OCI-M1 (cell line): ENCODE measurements at regions not wholly inside any gene's neighbourhood (a gene's known extent, or its start where the extent isn't known, plus 50 kb on each side); places are given as distances from the start of the nearest gene placed in this dataset.
"Not testable (repeated sequence)": the region's sequence is repeated elsewhere in the genome, so short reads cannot be mapped to it uniquely, and the experiment has no call there.

ENCODE experiments used
- DNase-seq: peaks from one replicate; lab custom pipeline; 2025; lab: John Stamatoyannopoulos, UW

GRCh38 chr5:112112346-112112745, 306.7 kb downstream of the EPB41L4A start:
- DNase-seq = no peak

DNA sequence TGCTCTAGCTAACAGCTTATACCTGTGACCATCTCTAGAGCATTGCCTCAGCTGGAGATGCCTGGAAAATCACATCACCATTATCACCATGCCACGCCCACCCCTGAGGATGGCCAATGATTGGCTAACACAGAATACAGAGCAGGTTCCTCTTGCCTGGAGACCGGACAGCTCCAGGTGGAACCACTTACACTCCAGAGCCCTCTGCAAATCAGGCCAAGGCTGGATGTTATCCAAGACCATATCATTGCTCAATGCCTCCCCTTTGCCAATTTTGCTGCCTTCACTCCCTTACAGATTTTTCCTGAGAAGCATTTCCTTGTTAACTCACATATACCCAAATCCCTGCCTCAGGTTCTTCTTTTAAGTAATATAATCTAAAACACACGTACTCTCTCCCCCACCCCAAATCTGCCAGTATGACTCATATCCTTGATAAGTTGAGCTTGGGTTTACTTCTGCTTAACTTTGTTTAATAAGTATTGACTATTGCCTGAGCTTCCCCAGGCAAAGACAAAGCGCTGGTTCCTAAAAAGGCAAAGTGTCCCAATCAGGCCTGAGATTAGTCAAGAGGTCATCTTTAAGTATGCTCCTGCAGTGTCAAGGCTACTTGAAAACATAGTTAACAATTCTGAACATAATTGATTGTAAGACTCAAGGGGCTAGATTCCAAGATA, 309.6 kb downstream of the EPB41L4A start:
- DNase-seq = peak; percentile 55

- DNase-seq = no peak
Observed at GRCh38 chr5:112106878-112107277, 312.2 kb downstream of the EPB41L4A start.

DNA sequence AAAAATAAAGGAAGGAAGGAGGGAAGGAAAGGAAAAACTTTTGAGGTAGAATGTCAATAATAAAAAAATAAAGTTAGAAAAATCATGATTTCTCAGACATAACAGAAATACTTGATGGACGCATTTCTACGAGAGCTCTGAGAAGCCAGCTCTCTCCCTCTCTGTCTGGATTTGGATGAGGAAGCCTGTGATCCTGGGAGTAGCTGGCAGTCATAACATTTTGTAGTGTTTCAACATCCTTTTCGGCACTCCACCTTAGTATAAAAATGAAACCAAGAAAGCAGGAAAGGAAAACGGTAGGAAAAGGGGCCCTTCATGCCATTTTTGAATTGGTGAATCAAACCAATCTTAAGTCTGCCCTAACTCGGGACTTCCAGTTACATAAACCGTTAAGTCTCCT, 321.3 kb downstream of the EPB41L4A start:
- no peak for DNase-seq

DNA sequence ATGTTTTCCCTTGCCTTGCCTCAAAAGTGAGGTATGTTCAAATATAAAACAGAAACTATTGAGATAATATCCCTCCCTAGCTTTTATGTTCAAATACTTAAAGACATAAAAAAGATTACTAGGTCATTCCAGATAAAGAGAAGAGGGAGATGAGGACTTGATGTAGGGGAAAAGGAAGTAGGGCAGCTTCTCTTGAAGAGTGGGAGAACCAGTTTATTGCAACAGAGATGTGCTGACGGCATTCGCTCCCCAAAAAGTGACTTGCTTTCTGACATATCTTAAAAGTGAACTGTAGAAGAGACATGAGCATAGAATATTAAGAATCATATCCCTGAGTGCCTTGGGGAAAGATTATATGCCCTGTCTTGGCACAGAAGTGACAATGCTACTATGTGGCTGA, 330.2 kb upstream of the NREP start:
- no peak for DNase-seq

DNA sequence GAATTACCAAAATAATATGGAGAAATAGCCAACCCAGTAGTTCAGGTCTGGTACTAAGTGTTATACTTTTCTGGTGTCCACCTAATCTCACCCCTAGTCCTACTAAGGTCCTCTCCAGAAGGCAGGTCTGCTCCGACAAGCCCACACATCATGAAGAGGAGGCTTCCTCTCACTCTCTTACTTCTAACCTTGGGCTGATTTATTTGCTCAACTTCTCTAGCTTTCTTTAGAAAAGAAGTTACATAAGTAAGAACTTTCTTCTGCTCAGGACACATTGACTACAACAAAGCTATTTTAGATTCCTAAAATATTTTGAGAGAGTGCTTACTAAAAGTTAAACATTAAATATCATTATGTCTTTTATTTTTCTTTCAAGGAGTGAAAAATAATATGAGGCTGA, 329.7 kb upstream of the NREP start:
- no peak for DNase-seq

DNA sequence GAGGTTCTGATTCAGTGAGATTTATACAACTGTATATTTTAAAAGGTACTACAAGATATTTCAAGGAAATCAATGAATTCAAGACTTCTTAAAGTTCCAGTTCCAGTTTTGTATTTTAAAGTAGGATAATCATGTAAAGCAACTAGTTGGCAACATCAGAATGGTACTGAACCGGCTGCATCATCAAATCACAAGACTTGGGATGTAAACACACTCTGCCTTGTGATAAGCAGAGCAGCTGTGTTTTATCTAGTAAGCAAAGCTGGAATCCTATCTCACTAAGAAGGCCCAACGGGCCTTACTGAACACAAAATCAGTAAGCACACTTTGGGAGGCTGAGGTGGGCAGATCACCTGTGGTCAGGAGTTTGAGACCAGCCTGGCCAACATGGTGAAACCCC, 327.2 kb upstream of the NREP start:
- peak; percentile 57 for DNase-seq

- no peak for DNase-seq
Observed at GRCh38 chr5:112083623-112084022, 326.6 kb upstream of the NREP start.

DNA sequence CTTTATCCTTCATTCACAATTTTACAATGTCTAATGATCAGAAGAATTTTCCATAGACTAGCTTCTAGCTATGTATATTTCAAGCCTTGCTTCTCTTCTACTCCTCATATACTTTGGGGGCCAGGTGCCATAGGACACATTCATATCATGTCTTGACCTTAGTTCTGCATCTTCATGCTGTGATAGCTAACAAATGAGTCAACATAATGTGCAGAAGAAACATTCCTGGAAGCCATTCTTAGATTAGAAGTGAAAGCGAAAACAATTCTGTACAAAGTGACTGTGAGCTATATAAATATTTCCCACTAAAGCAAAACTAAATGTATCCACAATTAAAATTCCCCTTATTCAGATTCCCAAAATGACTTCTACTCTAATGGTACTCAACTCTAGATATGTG, 320.2 kb upstream of the NREP start:
- DNase-seq = peak; percentile 77

- peak; percentile 45 for DNase-seq
Observed at GRCh38 chr5:112070022-112070421, 313.0 kb upstream of the NREP start.

GRCh38 chr5:112069329-112069728, 312.3 kb upstream of the NREP start:
- no peak for DNase-seq

DNA sequence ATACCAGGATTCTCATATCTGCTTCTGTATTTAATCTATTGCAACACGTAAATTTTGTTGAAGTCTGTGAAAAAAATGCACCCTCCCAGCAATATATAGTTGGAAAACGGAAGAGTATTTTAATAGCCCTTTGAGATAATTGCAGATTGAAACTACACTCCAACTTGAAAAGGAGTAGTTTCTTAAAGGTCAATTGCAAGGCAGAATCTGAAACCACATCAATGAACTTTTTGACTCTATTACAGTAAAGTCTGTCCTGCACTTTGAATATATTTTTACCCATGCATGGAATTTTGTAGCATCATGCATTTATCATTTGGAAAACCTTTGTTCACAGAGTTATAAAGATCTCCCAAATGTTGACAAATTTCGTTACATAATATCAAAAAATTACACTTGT, 311.6 kb upstream of the NREP start:
- no peak for DNase-seq

GRCh38 chr5:112065781-112066180, 308.8 kb upstream of the NREP start:
- no peak for DNase-seq

DNA sequence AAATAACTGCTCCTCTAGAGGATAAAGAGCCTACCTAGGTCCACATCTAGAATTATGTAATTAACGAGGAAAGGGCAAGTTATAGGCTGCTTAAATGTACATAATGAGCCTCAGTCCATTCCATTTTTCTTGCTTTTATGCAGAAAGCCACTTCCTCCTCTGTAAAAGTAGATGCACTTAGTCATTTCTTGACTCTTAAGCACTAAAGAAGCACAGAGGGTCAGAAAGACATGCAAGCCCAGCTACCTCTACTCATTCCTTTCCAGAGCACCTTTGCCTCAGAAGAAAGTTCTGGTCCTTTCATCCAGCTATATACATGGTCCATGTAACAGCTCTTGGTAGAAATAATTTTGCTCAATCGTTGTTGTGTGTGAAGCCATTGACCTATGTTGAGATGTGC, 308.0 kb upstream of the NREP start:
- DNase-seq = no peak

DNA sequence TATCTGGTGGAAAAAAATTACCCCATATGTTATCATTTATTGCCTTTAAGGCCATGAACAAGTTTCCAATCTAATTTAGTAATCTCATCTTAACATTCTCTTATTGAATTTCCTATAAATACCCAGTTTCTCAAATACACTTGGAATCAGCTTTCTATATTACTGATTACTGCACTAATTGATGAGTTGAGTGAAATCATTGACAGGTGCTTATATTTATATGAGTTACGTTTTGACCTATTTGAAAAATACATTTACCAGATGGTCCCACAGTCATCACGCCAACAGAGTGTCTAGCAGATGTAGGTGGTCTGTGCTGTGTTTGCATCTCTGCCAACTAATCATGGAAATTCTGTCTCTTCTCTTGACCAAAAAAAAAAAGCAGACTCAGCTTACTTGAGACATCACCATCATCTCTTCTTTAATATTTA, 307.3 kb upstream of the NREP start:
- no peak for DNase-seq

DNA sequence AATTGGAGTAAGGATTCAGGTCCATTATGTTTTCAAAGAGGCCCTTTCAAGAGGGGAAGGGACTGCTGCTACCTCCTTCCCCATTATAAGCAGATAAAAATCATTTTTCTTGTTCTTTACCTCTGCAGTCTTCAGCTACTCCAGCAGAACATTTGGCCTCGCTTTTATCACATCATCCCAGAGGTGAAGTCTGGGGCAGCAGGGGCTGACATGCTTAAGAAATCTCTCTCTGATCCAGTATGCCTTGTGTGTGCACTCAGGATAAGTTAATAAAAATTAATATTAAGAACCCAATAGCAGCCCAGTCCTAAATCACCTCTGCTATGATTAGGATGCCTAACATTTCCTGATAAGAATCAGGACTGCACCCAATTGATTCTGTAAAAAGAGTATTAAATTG, 306.9 kb upstream of the NREP start:
- no peak for DNase-seq

GRCh38 chr5:112063191-112063590, 306.2 kb upstream of the NREP start:
- no peak for DNase-seq

- DNase-seq = no peak
Observed at GRCh38 chr5:112062181-112062580, 305.2 kb upstream of the NREP start.

GRCh38 chr5:112061666-112062065, 304.7 kb upstream of the NREP start:
- no peak for DNase-seq

DNA sequence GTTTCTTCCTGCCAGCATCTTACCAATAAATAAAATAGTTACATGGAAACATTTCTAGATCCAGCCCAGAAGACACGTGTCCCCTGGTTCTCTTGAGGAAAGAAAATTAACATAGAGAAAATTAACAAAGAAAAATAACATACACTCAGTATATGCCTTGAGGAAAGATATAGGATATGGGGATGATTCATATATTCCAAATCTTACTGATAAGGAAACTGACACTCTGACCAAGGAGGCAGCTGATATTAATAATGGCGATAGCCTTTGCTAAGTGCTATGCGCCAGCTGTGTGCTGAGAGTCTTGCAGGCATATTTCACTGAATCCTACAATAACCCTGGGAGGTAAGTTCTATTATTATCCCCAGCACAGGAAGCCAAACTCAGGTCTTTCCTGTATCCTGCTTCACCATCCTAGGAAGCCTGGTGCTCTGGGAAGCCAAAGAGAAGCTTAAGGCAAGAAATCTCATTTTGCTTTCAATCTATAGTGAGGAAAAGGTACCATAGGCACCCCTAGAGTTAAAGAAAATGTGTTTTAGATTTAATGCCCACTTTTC, 302.7 kb upstream of the NREP start:
- DNase-seq = no peak

DNA sequence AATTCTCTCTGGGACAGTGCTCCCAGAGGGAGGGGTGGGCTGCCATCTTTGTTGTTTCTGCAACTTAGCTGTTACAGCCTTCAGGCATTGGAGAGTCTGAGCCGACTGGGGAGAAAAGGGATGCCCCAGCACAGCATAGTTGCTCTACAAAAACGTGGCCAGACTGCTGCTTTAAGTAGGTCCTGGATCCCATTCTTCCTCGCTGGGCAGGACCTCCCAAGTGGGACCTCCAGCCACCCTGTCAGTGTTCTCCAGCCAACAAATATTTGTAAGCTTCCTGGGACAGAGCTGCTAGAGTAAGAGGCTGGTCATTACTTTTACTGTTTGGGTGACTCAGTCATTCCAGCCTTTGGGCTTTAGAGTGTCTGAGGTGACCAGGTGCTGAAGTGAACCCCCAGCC, 292.7 kb upstream of the NREP start:
- DNase-seq = no peak

GRCh38 chr5:112036206-112036605, 279.2 kb upstream of the NREP start:
- DNase-seq = no peak

DNA sequence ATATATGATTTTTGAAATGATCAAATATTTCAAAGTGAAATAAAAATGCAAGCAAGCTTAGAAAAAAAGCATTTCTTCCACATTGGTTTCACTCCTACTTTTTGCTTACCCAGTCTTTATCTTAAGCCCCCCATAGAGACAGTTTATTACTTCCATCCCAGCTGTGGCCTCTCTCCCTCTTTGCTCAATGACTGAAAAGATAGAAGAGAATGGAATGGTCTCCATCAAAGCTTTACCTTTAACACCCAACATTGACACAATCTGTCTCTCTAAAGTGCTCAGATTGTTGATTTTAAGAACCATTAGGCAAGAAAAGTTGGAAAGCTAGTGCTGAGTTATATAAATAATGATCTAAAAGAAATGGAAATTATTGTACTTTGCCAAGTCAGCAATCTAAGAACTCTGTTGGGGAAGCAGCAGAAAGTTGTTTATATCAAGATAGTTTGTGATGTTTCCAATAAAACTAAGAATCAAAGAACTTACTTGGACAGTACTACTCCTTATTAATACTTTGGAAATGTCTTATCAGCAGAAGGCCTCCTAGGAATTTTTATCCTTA, 277.5 kb upstream of the NREP start:
- no peak for DNase-seq

DNA sequence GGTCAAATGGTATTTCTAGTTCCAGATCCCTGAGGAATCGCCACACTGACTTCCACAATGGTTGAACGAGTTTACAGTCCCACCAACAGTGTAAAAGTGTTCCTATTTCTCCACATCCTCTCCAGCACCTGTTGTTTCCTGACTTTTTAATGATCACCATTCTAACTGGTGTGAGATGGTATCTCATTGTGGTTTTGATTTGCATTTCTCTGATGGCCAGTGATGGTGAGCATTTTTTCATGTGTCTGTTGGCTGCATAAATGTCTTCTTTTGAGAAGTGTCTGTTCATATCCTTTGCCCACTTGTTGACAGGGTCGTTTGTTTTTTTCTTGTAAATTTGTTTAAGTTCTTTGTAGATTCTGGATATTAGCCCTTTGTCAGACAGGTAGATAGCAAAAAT, 269.9 kb upstream of the NREP start:
- DNase-seq = not testable (repeated sequence)
